ENCODE measurements at regions not wholly inside any gene's neighbourhood (a gene's known extent, or its start where the extent isn't known, plus 50 kb on each side); places are given as distances from the start of the nearest gene placed in this dataset.

DNA sequence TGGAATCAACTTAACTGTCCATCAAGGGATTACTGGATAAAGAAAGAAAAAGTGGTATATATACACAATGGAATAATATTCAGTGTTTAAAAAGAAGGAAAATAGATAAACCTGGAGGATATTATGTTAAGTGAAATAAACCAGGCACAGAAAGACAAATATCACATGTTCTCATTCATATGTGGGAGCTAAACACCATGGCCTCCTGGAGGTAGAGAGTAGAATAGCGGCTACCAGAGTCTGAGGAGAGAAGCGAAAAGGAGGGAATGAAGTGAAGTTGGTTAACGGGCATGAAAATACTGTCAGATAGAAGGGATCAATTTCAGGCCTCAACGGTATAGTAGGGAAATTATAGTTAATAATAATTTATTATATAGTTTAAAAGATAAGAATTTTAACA lies 147.5 kb upstream of the OBI1 start:
- peak; percentile 12 for DNase-seq (ENCODE audit: extremely low read depth, low read depth)

DNA sequence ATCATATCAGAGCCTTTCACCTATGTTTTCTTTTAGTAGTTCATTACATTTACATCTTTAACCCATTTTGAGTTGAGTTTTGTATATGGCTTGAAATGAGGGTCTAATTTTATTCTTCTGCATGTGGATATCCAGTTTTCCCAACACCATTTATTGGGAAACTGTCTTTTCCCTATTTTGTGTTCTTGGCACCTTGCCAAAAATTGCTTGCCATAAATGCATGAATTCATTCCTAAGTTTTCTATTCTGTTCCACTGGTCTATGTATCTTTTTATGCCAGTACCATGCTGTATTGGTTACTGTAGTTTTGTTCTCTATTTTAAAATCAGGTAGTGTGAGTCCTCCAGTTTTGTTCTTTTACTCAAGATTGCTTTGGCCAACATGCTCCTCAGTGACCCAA lies 144.0 kb upstream of the OBI1 start:
- no peak for DNase-seq (ENCODE audit: extremely low read depth, low read depth)

GRCh38 chr13:78787190-78787589 lies 128.2 kb upstream of the OBI1 start:
- DNase-seq (ENCODE audit: extremely low read depth, low read depth): no peak

GRCh38 chr13:78786459-78786858 lies 127.5 kb upstream of the OBI1 start:
- no peak for DNase-seq (ENCODE audit: extremely low read depth, low read depth)

GRCh38 chr13:78785764-78786163 lies 126.8 kb upstream of the OBI1 start:
- DNase-seq (ENCODE audit: extremely low read depth, low read depth): no peak

GRCh38 chr13:78784014-78784750 lies 125.2 kb upstream of the OBI1 start:
- no peak for DNase-seq (ENCODE audit: extremely low read depth, low read depth)

- DNase-seq (ENCODE audit: extremely low read depth, low read depth): no peak
Observed at GRCh38 chr13:78780708-78781107, 121.8 kb upstream of the OBI1 start.

DNA sequence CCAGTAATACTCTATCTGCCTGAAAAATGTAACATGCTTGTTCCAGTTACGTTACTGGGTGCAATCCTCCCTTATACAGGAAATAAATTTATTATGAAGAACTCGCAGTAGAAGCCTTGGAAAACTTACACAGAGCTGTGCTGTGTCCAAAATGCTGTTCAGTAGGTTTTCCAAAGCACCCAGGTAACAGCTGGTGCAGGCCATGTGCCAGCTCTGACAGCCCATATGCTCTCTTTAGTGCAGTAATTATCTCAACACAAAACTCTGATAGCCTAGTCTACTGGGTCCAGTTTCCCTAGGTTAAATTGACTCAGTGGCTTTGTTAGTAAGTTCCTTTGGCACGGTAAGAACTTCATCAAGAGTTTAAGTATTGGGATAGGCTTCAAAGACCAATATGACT lies 120.7 kb upstream of the OBI1 start:
- DNase-seq (ENCODE audit: extremely low read depth, low read depth): no peak

GRCh38 chr13:78777976-78778375 lies 119.0 kb upstream of the OBI1 start:
- no peak for DNase-seq (ENCODE audit: extremely low read depth, low read depth)

GRCh38 chr13:78777396-78777795 lies 118.4 kb upstream of the OBI1 start:
- no peak for DNase-seq (ENCODE audit: extremely low read depth, low read depth)

- DNase-seq (ENCODE audit: extremely low read depth, low read depth): no peak
Observed at GRCh38 chr13:78772933-78773332, 114.0 kb upstream of the OBI1 start.

- DNase-seq (ENCODE audit: extremely low read depth, low read depth): no peak
Observed at GRCh38 chr13:78770601-78771000, 111.6 kb upstream of the OBI1 start.

- DNase-seq (ENCODE audit: extremely low read depth, low read depth): no peak
Observed at GRCh38 chr13:78768950-78769349, 110.0 kb upstream of the OBI1 start.

GRCh38 chr13:78764665-78765064 lies 105.7 kb upstream of the OBI1 start:
- no peak for DNase-seq (ENCODE audit: extremely low read depth, low read depth)

- DNase-seq (ENCODE audit: extremely low read depth, low read depth): no peak
Observed at GRCh38 chr13:78762825-78763224, 103.9 kb upstream of the OBI1 start.

DNA sequence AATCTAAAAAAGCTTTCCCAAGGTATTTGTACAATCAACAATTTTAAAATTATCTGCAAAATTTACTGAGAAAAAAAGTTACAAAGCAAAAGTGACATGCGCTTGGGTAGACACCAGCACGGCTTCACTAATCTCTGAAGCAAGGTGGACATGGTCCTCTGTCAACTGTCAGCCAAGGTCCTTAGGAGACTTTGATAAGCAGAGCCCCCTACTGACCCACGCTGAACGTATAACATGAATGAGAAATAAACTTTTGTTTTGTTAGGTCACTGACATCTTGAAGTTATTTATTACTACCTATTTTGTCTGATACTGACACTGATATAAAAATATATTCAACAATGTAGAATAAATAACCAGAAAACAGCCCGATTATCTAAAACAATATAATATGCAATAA lies 100.7 kb upstream of the OBI1 start:
- no peak for DNase-seq (ENCODE audit: extremely low read depth, low read depth)

DNA sequence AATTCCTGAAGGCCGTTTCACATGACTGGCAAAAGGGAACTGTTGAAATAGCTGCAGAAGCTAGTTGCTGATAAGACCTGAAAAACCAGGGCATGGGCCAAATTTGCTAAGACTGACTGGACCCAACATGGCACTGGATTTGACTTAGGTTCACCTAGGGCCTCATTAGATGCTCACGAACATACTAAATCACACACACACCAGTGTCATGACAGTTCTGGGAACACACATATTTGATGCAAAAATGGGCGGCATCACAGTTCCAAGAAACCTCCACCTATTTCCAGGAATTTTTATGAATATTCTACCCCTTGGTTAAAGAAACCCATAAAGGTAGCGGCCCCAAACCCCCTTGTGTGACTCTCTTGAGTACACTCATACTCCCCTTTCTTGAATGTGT lies 99.6 kb upstream of the OBI1 start:
- no peak for DNase-seq (ENCODE audit: extremely low read depth, low read depth)

DNA sequence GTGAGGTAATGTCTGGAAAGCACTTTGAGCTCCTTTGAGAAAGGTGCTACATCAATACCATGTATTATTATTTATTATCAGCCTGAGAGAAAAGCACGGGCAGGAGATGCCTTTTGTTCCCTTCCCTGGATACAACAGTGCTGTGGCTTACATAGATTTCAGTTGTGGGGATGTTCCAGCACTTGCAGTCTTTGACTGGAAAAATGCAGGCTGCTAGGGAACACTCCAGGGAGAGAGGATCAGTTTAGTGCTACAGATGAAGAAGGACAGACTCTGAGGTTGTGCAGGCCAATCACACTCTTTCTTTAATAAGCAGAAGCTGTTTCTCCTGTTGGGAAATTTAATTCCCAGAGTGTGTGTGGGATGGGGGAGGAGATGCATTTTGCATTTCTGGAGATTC lies 94.5 kb upstream of the OBI1 start:
- DNase-seq (ENCODE audit: extremely low read depth, low read depth): no peak

DNA sequence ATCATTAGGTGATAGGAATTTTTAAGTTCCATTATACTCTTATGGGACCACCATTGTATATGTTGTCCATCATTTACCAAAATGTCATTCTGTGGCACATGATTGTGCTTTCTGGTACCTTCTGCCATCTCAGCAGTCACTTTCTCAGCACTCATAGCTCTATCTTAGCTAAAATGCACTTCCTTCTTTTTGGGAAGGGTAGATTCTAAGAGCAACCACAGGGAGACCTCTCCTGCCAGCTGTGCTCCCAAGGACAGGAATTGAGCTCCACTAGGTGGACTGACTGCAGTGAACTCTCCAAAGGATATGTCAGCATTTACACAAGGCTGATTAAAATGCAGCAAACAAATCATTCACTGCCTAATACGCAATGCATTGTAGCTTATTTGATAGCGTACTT lies 91.8 kb upstream of the OBI1 start:
- DNase-seq (ENCODE audit: extremely low read depth, low read depth): no peak

DNA sequence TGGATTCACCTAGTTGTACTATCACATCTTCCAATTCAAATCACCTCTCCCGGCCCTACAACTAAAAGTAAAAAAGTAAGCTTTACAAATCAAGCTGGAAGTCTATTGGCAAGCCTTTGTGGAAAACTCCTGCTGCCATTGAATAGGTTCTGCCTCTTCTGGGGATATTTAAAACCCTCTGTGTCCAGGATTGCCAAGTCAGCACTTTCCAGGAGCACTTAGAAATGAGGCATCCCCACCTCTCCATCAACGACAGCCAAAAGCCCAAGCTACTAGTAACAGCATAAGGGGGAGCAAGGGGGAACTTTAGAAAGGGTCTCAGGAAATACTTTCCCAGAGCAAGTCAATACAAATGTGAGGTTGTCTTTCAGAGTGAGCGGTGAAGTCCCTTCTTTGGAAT lies 85.0 kb upstream of the OBI1 start:
- no peak for DNase-seq (ENCODE audit: extremely low read depth, low read depth)

DNA sequence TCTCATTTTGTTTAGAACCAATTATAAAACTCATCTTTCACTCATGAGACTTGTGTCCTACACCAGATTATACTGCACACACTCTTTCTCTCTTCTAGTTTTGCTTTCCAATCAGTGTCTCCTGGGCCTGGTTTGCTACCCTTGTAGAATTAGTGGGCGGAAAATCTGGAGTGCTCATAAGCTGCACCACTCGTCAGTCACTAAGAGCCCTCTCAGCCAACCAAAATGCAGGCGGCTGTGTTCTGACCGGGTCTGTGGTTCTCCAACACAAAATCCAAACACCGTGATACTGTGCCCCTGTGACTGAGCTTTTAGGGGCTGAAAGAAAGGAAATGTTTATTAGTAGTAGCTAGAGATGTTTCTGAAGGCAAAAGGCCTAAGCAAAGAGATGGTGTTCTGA lies 83.7 kb upstream of the OBI1 start:
- no peak for DNase-seq (ENCODE audit: extremely low read depth, low read depth)

- no peak for DNase-seq (ENCODE audit: extremely low read depth, low read depth)
Observed at GRCh38 chr13:78736142-78736541, 77.2 kb upstream of the OBI1 start.

- no peak for DNase-seq (ENCODE audit: extremely low read depth, low read depth)
Observed at GRCh38 chr13:78732445-78733017, 73.6 kb upstream of the OBI1 start.
